ENCODE measurements at regions not wholly inside any gene's neighbourhood (a gene's known extent, or its start where the extent isn't known, plus 50 kb on each side); places are given as distances from the start of the nearest gene placed in this dataset.
A peak's percentile ranks its signal among the peaks of the same experiment; 100 is the strongest.

GRCh38 chr1:87869567-87869966 lies 540.9 kb downstream of the LMO4 start:
- Histone ChIP-seq H3K4me1 (replicated peaks in 1 of 2) (no peaks in the 10 kb centered on the region), H3K4me3 (no peak overlapping the region), H3K27ac (no peak overlapping the region)
- in situ Hi-C loops (cut with MboI; ENCODE audit: low pct_unique_long_range_greater_than_20kb in 2 of 9, low sequenced_read_pairs in 9 of 9, unreplicated experiment in 9 of 9), result no loop called here
- ATAC-seq (replicated peaks in 6 of 8), result peak in 2 of 8 experiments; percentile 55 to 57
- 36 to 100% (median 93%) methylated on average over 1 of the region's 1 CpG for WGBS, 10 experiments

DNA sequence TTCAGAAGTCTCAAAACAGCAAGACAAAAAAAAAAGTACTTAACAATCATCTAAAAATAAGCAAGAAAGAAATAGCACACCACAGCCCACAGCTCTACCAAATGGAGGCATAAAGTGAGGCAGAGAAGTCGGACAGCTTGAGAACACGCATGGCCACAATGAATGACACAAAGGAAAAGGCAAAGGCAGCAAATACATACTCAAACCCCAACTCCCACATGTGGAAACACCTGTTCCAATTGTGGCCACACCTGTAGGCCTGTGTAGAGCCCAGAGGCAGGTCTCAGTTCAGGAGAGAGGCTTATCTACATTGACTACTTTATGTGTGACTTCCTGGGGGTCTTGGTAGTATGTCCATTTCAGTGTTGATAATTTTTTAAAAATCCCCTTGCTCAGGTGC lies 543.5 kb downstream of the LMO4 start:
- H3K27ac ChIP-seq, result no peak overlapping the region

GRCh38 chr1:87872692-87873091 lies 544.0 kb downstream of the LMO4 start:
- in situ Hi-C loops (cut with MboI; ENCODE audit: low pct_unique_long_range_greater_than_20kb in 2 of 9, low sequenced_read_pairs in 9 of 9, unreplicated experiment in 9 of 9), result no loop called here
- Histone ChIP-seq H3K4me3 (no peak overlapping the region), H3K4me1 (replicated peaks in 1 of 2) (no peaks in the 10 kb centered on the region), H3K27ac (no peak overlapping the region)
- 21 to 100% (median 88%) methylated on average over 1 to 3 of the region's 3 CpGs for WGBS, 10 experiments
- ATAC-seq (replicated peaks in 6 of 8), result no peak

More for the DNA sequence above, 543.5 kb downstream of the LMO4 start:
- no peaks in the 10 kb centered on the region for H3K4me1 ChIP-seq (replicated peaks in 1 of 2)
- 89 to 100% (median 95%) methylated on average over 1 to 2 of the region's 2 CpGs; no CpG with 5 or more reads in 5 of the 10 experiments for WGBS, 10 experiments
- H3K4me3 ChIP-seq, result no peak overlapping the region
- no peak for ATAC-seq (replicated peaks in 6 of 8)
- in situ Hi-C loops (cut with MboI; ENCODE audit: low pct_unique_long_range_greater_than_20kb in 2 of 9, low sequenced_read_pairs in 9 of 9, unreplicated experiment in 9 of 9), result no loop called here

DNA sequence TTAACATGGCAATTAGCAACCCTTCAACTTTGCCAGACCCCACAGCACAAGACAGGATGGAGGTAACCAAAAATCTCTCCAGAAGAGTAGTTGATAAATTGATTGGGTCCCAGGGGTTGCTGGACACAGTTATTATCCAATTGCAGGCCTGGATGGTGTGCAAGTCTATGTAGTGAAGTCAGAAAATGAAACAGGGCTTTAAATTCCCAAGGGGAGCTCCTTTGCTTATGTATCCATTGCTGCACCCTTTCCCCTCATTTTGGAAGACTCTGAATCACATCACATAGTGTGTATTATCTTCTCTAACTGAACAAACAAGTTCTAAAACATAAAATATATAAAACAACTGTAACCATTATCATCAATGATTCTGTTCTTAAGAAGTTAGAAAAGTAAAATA lies 550.2 kb downstream of the LMO4 start:
- no peaks in the 10 kb centered on the region for H3K4me1 ChIP-seq (replicated peaks in 1 of 2)
- no peak overlapping the region for H3K27ac ChIP-seq
- no peak for ATAC-seq (replicated peaks in 6 of 8)
- in situ Hi-C loops (cut with MboI; ENCODE audit: low pct_unique_long_range_greater_than_20kb in 2 of 9, low sequenced_read_pairs in 9 of 9, unreplicated experiment in 9 of 9), result no loop called here
- no peak overlapping the region for H3K4me3 ChIP-seq

DNA sequence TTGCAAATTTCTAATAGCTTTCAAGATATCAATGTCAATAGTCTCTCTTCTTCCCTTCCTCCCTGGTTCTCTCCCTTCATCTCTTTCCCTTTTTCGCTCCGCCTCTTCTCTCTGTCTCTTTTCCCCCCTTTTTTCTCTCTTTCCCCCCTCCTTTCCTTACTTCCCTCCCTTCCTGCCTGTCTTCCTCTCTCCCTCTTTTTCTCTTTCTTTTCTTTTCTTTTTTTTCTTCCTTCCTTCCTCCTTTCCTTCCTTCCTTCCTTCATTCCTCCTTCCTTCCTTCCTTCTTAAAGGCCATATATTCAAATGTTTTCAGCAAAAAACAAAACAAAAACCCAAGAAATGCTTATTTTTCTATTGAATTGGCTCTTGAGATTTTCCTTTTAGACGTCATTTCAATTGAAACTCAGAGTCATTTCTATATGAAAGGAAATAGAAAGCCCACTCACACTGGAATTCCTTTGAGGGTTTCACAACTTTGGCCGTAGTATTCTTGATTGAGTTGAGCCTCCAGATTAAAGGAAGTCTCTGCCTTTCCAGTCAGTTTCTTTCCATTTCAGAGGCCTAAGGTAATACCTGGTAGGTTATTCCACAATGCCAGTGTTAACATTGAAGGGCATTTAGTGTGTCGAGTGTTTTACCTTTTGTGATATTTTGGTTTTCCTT lies 551.5 kb downstream of the LMO4 start:
- Histone ChIP-seq H3K27ac (no peak overlapping the region), H3K4me1 (replicated peaks in 1 of 2) (no peaks in the 10 kb centered on the region), H3K4me3 (no peak overlapping the region)
- ATAC-seq (replicated peaks in 6 of 8), result no peak
- in situ Hi-C loops (cut with MboI; ENCODE audit: low pct_unique_long_range_greater_than_20kb in 2 of 9, low sequenced_read_pairs in 9 of 9, unreplicated experiment in 9 of 9), result no loop called here
- 72 to 100% (median 89%) methylated on average over 1 to 5 of the region's 5 CpGs for WGBS, 10 experiments

- Histone ChIP-seq H3K4me1 (replicated peaks in 1 of 2) (no peaks in the 10 kb centered on the region), H3K27ac (no peak overlapping the region), H3K4me3 (no peak overlapping the region)
- WGBS, 10 experiments, result 24 to 100% (median 89%) methylated on average over 2 to 3 of the region's 3 CpGs
- no peak for ATAC-seq (replicated peaks in 6 of 8)
- in situ Hi-C loops (cut with MboI; ENCODE audit: low pct_unique_long_range_greater_than_20kb in 2 of 9, low sequenced_read_pairs in 9 of 9, unreplicated experiment in 9 of 9), result no loop called here
Measured at GRCh38 chr1:87880764-87881163, 552.1 kb downstream of the LMO4 start.

DNA sequence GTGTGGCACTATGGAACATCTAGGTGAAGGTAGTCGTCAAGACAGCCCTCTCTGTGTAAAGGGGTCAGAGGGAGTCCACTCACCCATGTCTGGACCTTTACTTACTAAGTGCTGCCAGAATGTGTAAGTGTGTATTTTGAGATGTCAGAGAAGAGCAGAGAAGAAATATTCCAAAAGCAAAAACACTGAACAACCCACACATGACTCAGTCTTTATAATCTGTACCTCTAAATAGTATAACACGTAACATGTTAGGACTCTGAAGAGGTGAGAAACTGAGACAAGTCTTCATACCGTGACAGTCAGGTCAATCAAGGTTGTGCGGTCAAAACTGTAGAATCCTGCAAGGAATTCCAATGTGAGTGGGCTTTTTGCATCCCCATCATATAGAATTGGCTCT lies 555.2 kb downstream of the LMO4 start:
- H3K4me3 ChIP-seq, result no peak overlapping the region
- H3K4me1 ChIP-seq (replicated peaks in 1 of 2), result no peaks in the 10 kb centered on the region
- in situ Hi-C loops (cut with MboI; ENCODE audit: low pct_unique_long_range_greater_than_20kb in 2 of 9, low sequenced_read_pairs in 9 of 9, unreplicated experiment in 9 of 9), result no loop called here
- H3K27ac ChIP-seq, result no peak overlapping the region
- no peak for ATAC-seq (replicated peaks in 6 of 8)
- 64 to 100% (median 88%) methylated on average over 1 to 4 of the region's 4 CpGs; no CpG with 5 or more reads in 2 of the 10 experiments for WGBS, 10 experiments

- Histone ChIP-seq H3K27ac (no peak overlapping the region), H3K4me3 (no peak overlapping the region), H3K4me1 (replicated peaks in 1 of 2) (no peaks in the 10 kb centered on the region)
- in situ Hi-C loops (cut with MboI; ENCODE audit: low pct_unique_long_range_greater_than_20kb in 2 of 9, low sequenced_read_pairs in 9 of 9, unreplicated experiment in 9 of 9), result no loop called here
- 67 to 100% (median 93%) methylated on average over 2 to 7 of the region's 7 CpGs for WGBS, 10 experiments
- no peak for ATAC-seq (replicated peaks in 6 of 8)
Measured at GRCh38 chr1:87884581-87884980, 555.9 kb downstream of the LMO4 start.

DNA sequence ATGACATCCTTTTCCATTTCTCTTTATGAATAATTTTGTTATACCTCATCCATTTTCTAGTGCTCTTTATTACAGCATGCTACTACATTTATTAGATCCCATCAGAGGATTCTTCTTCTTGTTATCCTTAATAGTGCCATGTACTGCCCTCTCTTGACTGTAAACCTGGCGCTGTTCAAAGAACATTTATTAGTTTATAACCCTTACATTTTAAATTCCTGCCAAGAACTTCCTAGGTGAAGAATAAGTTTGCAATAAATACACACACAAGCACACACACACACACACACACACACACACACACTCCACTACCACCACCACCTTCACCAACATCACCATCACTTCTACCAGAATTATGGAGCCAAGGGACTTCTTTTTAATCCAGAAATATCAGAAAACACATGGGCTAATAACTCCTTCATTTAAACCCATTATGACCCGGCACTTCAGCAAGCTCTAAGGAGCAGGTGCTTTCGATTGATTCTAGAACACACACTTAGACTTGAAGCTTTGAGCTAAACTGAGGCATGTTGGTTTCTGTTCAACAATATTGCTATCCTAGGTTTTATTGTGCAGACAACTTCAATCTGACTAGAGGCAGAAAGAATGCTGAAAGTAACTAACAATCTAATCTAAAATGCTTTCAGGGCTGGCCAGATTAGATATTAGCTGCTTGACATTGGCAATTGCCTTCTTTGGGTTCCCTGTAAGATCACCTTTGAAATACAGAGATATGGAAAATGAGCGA lies 556.8 kb downstream of the LMO4 start:
- in situ Hi-C loops (cut with MboI; ENCODE audit: low pct_unique_long_range_greater_than_20kb in 2 of 9, low sequenced_read_pairs in 9 of 9, unreplicated experiment in 9 of 9), result no loop called here
- 77 to 100% (median 93%) methylated on average over 1 to 4 of the region's 4 CpGs for WGBS, 10 experiments
- H3K4me3 ChIP-seq, result no peak overlapping the region

GRCh38 chr1:87887100-87887499 lies 558.4 kb downstream of the LMO4 start:
- in situ Hi-C loops (cut with MboI; ENCODE audit: low pct_unique_long_range_greater_than_20kb in 2 of 9, low sequenced_read_pairs in 9 of 9, unreplicated experiment in 9 of 9), result no loop called here
- ATAC-seq (replicated peaks in 6 of 8), result no peak
- 17 to 94% (median 79%) methylated on average over 1 of the region's 1 CpG; no CpG with 5 or more reads in 1 of the 10 experiments for WGBS, 10 experiments
- no peak overlapping the region for H3K27ac ChIP-seq
- no peak overlapping the region for H3K4me3 ChIP-seq
- H3K4me1 ChIP-seq (replicated peaks in 1 of 2), result no peaks in the 10 kb centered on the region

More for the DNA sequence above, 556.8 kb downstream of the LMO4 start:
- H3K4me1 ChIP-seq (replicated peaks in 1 of 2), result no peaks in the 10 kb centered on the region
- ATAC-seq (replicated peaks in 6 of 8), result no peak
- no peak overlapping the region for H3K27ac ChIP-seq

DNA sequence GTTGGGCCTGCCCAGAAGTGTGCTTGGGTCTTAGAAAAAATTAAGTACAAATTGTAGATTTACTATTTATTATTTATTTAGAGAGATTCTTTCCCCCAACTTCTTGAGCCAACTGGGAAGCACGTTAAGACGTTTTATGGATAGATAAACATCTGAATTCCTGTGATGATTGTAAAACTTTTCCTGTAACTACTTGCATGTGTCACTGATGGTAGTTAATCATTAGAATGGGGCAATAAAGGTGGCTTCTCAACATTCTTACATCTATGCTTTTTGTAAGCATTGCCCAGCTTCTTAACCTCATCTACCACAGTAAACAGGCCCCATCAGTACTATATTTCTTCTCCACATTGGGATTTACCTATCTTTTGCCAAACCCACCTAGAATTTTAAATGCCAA lies 559.8 kb downstream of the LMO4 start:
- Histone ChIP-seq H3K27ac (no peak overlapping the region), H3K4me3 (no peak overlapping the region), H3K4me1 (replicated peaks in 1 of 2) (no peaks in the 10 kb centered on the region)
- no peak for ATAC-seq (replicated peaks in 6 of 8)
- in situ Hi-C loops (cut with MboI; ENCODE audit: low pct_unique_long_range_greater_than_20kb in 2 of 9, low sequenced_read_pairs in 9 of 9, unreplicated experiment in 9 of 9), result no loop called here
- WGBS, 10 experiments, result 5 to 93% (median 76%) methylated on average over 2 of the region's 2 CpGs; no CpG with 5 or more reads in 3 of the 10 experiments

- in situ Hi-C loops (cut with MboI; ENCODE audit: low pct_unique_long_range_greater_than_20kb in 2 of 9, low sequenced_read_pairs in 9 of 9, unreplicated experiment in 9 of 9), result no loop called here
- WGBS, 10 experiments, result 89 to 100% (median 100%) methylated on average over 1 of the region's 1 CpG; no CpG with 5 or more reads in 3 of the 10 experiments
- Histone ChIP-seq H3K4me1 (replicated peaks in 1 of 2) (no peaks in the 10 kb centered on the region), H3K4me3 (no peak overlapping the region), H3K27ac (no peak overlapping the region)
- ATAC-seq (replicated peaks in 6 of 8), result no peak
Measured at GRCh38 chr1:87894062-87894461, 565.4 kb downstream of the LMO4 start.

DNA sequence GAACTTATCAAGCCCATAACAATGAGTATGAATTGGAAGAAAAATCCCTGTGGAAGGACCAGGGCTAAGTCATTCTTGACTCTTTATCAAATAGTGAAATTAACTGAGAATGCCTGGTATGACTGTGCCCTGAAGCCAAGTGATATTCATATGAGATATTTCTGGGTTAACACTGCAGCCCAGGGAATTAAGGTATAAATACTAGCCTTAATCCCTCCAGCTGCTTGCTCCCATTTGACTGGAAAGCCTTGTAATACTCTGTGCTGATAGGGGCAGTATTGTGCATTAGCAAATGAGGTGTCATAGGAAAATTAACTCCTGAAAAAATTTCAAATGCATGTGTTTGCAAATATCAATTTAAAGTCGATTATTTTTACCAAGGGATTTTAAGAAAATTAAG lies 568.8 kb downstream of the LMO4 start:
- WGBS, 10 experiments, result 0 to 31% (median 8%) methylated on average over 1 of the region's 1 CpG; no CpG with 5 or more reads in 4 of the 10 experiments
- no peaks in the 10 kb centered on the region for H3K4me1 ChIP-seq (replicated peaks in 1 of 2)
- no peak overlapping the region for H3K27ac ChIP-seq
- peak in 1 of 8 experiments; percentile 31 for ATAC-seq (replicated peaks in 6 of 8)
- no peak overlapping the region for H3K4me3 ChIP-seq
- in situ Hi-C loops (cut with MboI; ENCODE audit: low pct_unique_long_range_greater_than_20kb in 2 of 9, low sequenced_read_pairs in 9 of 9, unreplicated experiment in 9 of 9), result no loop called here

DNA sequence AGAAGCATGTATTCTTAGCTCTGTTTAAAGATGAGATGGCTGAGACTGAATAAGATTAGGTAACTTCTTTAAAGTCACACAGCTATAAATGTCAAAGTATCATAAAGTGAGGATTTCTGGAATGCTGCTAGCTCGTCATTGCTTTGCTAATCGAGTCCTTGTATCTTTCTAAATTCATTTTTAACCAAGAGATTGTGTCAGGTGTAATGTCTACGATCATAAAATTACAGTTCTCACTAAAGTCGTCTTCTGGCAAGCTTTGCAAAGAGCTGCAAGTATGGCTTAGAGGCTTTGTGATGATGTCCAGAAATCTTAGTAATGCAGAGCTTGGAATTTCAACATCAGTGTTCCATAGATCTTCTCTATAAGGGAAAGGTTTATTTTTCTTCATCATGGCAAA lies 569.8 kb downstream of the LMO4 start:
- no peak overlapping the region for H3K4me3 ChIP-seq
- in situ Hi-C loops (cut with MboI; ENCODE audit: low pct_unique_long_range_greater_than_20kb in 2 of 9, low sequenced_read_pairs in 9 of 9, unreplicated experiment in 9 of 9), result no loop called here
- ATAC-seq (replicated peaks in 6 of 8), result no peak
- H3K27ac ChIP-seq, result no peak overlapping the region
- WGBS, 10 experiments, result 0 to 85% (median 66%) methylated on average over 2 to 4 of the region's 4 CpGs; no CpG with 5 or more reads in 2 of the 10 experiments
- H3K4me1 ChIP-seq (replicated peaks in 1 of 2), result no peaks in the 10 kb centered on the region
